Mesenchymal stem cell (in vitro differentiated cells and primary cell): ENCODE measurements at regions not wholly inside any gene's neighbourhood (a gene's known extent, or its start where the extent isn't known, plus 50 kb on each side); places are given as distances from the start of the nearest gene placed in this dataset.

ENCODE experiments used
- DNase-seq: peaks from one replicate; pipeline ENCODE4 v3.0.0-alpha.2; 2013
- H2AFZ ChIP-seq: one replicate; pipeline ENCODE4 v1.6.1; 2013; ENCODE audit warnings: low read depth, mild to moderate bottlenecking, control low read depth, inconsistent platforms, low read length, moderate library complexity
- H2AK5ac ChIP-seq: 2 replicates; pipeline ENCODE4 v1.6.1; 2013; ENCODE audit warnings: low read length, moderate library complexity, mild to moderate bottlenecking, inconsistent platforms; ENCODE audit not compliant: severe bottlenecking
- H2BK120ac ChIP-seq: one replicate; pipeline ENCODE4 v1.6.1; 2013; ENCODE audit warnings: low read depth, mild to moderate bottlenecking, inconsistent platforms, low read length, moderate library complexity
- H2BK12ac ChIP-seq, 2 experiments: one replicate each; pipeline ENCODE4 v1.6.1; 2013; ENCODE audit warnings: inconsistent platforms in 2 of 2, low read length in 2 of 2, mild to moderate bottlenecking in 2 of 2, moderate library complexity in 2 of 2, control low read depth in 1 of 2
- H2BK15ac ChIP-seq: one replicate; pipeline ENCODE4 v1.6.1; 2013; ENCODE audit warnings: mild to moderate bottlenecking, low read depth, inconsistent platforms; ENCODE audit not compliant: poor library complexity, severe bottlenecking
- H2BK5ac ChIP-seq: 2 replicates; pipeline ENCODE4 v1.6.1; 2013; ENCODE audit warnings: low read depth, mild to moderate bottlenecking, low read length, control low read depth, inconsistent platforms; ENCODE audit not compliant: poor library complexity, severe bottlenecking
- H3K14ac ChIP-seq, 2 experiments: one replicate each; pipeline ENCODE4 v1.6.1; 2013; ENCODE audit warnings: inconsistent platforms in 2 of 2, low read length in 2 of 2, control low read depth in 1 of 2, mild to moderate bottlenecking in 1 of 2, moderate library complexity in 1 of 2
- H3K18ac ChIP-seq, 2 experiments: one replicate each; pipeline ENCODE4 v1.6.1; 2013; ENCODE audit warnings: inconsistent platforms in 2 of 2, low read length in 2 of 2, control low read depth in 1 of 2, low read depth in 1 of 2, mild to moderate bottlenecking in 1 of 2
- H3K23ac ChIP-seq, 2 experiments: one replicate each; pipeline ENCODE4 v1.6.1; 2013; ENCODE audit warnings: inconsistent platforms in 2 of 2, low read length in 2 of 2, mild to moderate bottlenecking in 2 of 2, moderate library complexity in 2 of 2, control low read depth in 1 of 2
- H3K27ac ChIP-seq: 2 replicates; pipeline ENCODE4 v1.5.1; 2013; ENCODE audit warnings: mild to moderate bottlenecking, moderate library complexity, low read length, control low read depth, inconsistent platforms; ENCODE audit not compliant: poor library complexity, severe bottlenecking
- H3K27me3 ChIP-seq, 2 experiments: 2 replicates each; pipeline versions ENCODE4 v1.6.1 to v1.7.0; 2013; ENCODE audit warnings: low read length in 2 of 2, mild to moderate bottlenecking in 2 of 2, moderate library complexity in 2 of 2, control low read depth in 1 of 2, inconsistent platforms in 1 of 2; ENCODE audit not compliant: control insufficient read depth in 1 of 2, insufficient read depth in 1 of 2
- H3K36me3 ChIP-seq, 2 experiments: 2 replicates each; pipeline versions ENCODE4 v1.6.1 to v1.7.0; 2013; ENCODE audit warnings: low read length in 2 of 2, control low read depth in 1 of 2, inconsistent platforms in 1 of 2, low read depth in 1 of 2, mild to moderate bottlenecking in 1 of 2; ENCODE audit not compliant: insufficient read depth in 2 of 2, control insufficient read depth in 1 of 2
- H3K4ac ChIP-seq, 2 experiments: one replicate each; pipeline ENCODE4 v1.6.1; 2013; ENCODE audit warnings: inconsistent platforms in 2 of 2, low read length in 2 of 2, mild to moderate bottlenecking in 2 of 2, moderate library complexity in 2 of 2, control low read depth in 1 of 2, low read depth in 1 of 2
- H3K4me1 ChIP-seq: 2 replicates; pipeline ENCODE4 v1.6.1; 2013; ENCODE audit warnings: low read depth, low read length, control low read depth; ENCODE audit not compliant: control insufficient read depth, insufficient read depth
- H3K4me2 ChIP-seq: 2 replicates; pipeline ENCODE4 v1.6.1; 2013; ENCODE audit warnings: low read length, mild to moderate bottlenecking, inconsistent platforms; ENCODE audit not compliant: poor library complexity, severe bottlenecking
- H3K4me3 ChIP-seq, 2 experiments: 2 replicates each; pipeline versions ENCODE4 v1.5.1 to v1.7.0; 2013; ENCODE audit warnings: low read length in 2 of 2, mild to moderate bottlenecking in 2 of 2, control low read depth in 1 of 2, low read depth in 1 of 2; ENCODE audit not compliant: insufficient read depth in 1 of 2
- H3K79me1 ChIP-seq: replicated peaks from 2 replicates; pipeline ENCODE4 v1.6.1; 2013; ENCODE audit warnings: mild to moderate bottlenecking, control low read depth, low read length, inconsistent platforms; ENCODE audit not compliant: poor library complexity, severe bottlenecking
- H3K9ac ChIP-seq: 2 replicates; pipeline ENCODE4 v1.7.0; 2013; ENCODE audit warnings: mild to moderate bottlenecking, low read length, moderate library complexity
- H3K9me3 ChIP-seq: 2 replicates; pipeline ENCODE4 v1.7.0; 2013; ENCODE audit warnings: mild to moderate bottlenecking, low read length; ENCODE audit not compliant: control insufficient read depth
- H4K8ac ChIP-seq: one replicate; pipeline ENCODE4 v1.6.1; 2013; ENCODE audit warnings: inconsistent platforms, mild to moderate bottlenecking, low read length, moderate library complexity
- H4K91ac ChIP-seq: one replicate; pipeline ENCODE4 v1.6.1; 2013; ENCODE audit warnings: mild to moderate bottlenecking, low read length, inconsistent platforms
- WGBS: methylation state at CpG from one replicate; pipeline ENCODE4 v1.1.7; 2013; ENCODE audit warnings: mixed read lengths; 5-methylcytosine and 5-hydroxymethylcytosine counted together

- Histone ChIP-seq H3K36me3 (no peaks in the 10 kb centered on the region), H3K14ac (no peak overlapping the region), H3K23ac (no peak overlapping the region), H3K4ac (no peak overlapping the region), H3K27ac (no peak overlapping the region), H4K8ac (no peak overlapping the region), H2BK12ac (no peak overlapping the region), H2BK5ac (no peak overlapping the region), H3K4me1 (no peaks in the 10 kb centered on the region), H2AFZ (no peak overlapping the region), H2AK5ac (no peak overlapping the region), H4K91ac (no peak overlapping the region), H3K4me2 (no peak overlapping the region), H2BK120ac (no peak overlapping the region), H3K4me3 (no peak overlapping the region), H3K79me1 (no peaks in the 10 kb centered on the region), H3K18ac (no peak overlapping the region), H3K9me3 (peaks cover 14% of the 10 kb centered on the region), H3K9ac (no peak overlapping the region), H2BK15ac (no peak overlapping the region), H3K27me3 (no peaks in the 10 kb centered on the region)
- no peak for DNase-seq
- WGBS = 54% methylated on average over 4 of the region's 5 CpGs
Measured at GRCh38 chr9:75390951-75391350, 302.6 kb downstream of the OSTF1 start.

GRCh38 chr9:75391497-75391896 lies 303.2 kb downstream of the OSTF1 start:
- Histone ChIP-seq H3K4me3 (no peak overlapping the region), H3K27me3 (no peaks in the 10 kb centered on the region), H2BK5ac (no peak overlapping the region), H4K8ac (no peak overlapping the region), H3K14ac (no peak overlapping the region), H3K9me3 (peaks cover 8% of the 10 kb centered on the region), H3K18ac (no peak overlapping the region), H2AFZ (no peak overlapping the region), H4K91ac (no peak overlapping the region), H2BK120ac (no peak overlapping the region), H2AK5ac (no peak overlapping the region), H3K79me1 (no peaks in the 10 kb centered on the region), H3K9ac (no peak overlapping the region), H3K4me1 (no peaks in the 10 kb centered on the region), H2BK12ac (no peak overlapping the region), H3K4ac (no peak overlapping the region), H3K4me2 (no peak overlapping the region), H2BK15ac (no peak overlapping the region), H3K36me3 (no peaks in the 10 kb centered on the region), H3K27ac (no peak overlapping the region), H3K23ac (no peak overlapping the region)
- 100% methylated on average over 6 of the region's 8 CpGs for WGBS
- DNase-seq = no peak

GRCh38 chr9:75395336-75395735 lies 307.0 kb downstream of the OSTF1 start:
- Histone ChIP-seq H3K23ac (no peak overlapping the region), H3K36me3 (no peaks in the 10 kb centered on the region), H3K9me3 (no peaks in the 10 kb centered on the region), H4K91ac (no peak overlapping the region), H3K4me2 (no peak overlapping the region), H2BK120ac (no peak overlapping the region), H4K8ac (no peak overlapping the region), H3K18ac (no peak overlapping the region), H2BK5ac (no peak overlapping the region), H2BK15ac (no peak overlapping the region), H2BK12ac (no peak overlapping the region), H3K4me3 (no peak overlapping the region), H2AFZ (no peak overlapping the region), H3K79me1 (no peaks in the 10 kb centered on the region), H3K27ac (no peak overlapping the region), H3K14ac (no peak overlapping the region), H2AK5ac (no peak overlapping the region), H3K4me1 (no peaks in the 10 kb centered on the region), H3K9ac (no peak overlapping the region), H3K4ac (no peak overlapping the region), H3K27me3 (no peaks in the 10 kb centered on the region)
- no peak for DNase-seq

GRCh38 chr9:75397836-75398235 lies 309.5 kb downstream of the OSTF1 start:
- H3K9me3 ChIP-seq = peaks cover 3% of the 10 kb centered on the region
- H3K14ac ChIP-seq = no peak overlapping the region
- H3K79me1 ChIP-seq = no peaks in the 10 kb centered on the region
- H3K27me3 ChIP-seq = no peaks in the 10 kb centered on the region
- no peak overlapping the region for H3K4me2 ChIP-seq
- no CpG with 5 or more reads among the region's 1 CpG for WGBS
- no peak overlapping the region for H3K18ac ChIP-seq
- H4K91ac ChIP-seq = no peak overlapping the region
- no peak overlapping the region for H4K8ac ChIP-seq
- H3K9ac ChIP-seq = no peak overlapping the region
- no peak overlapping the region for H2BK15ac ChIP-seq
- H3K4ac ChIP-seq = no peak overlapping the region
- no peak overlapping the region for H2BK120ac ChIP-seq
- no peak overlapping the region for H2BK5ac ChIP-seq
- H3K4me1 ChIP-seq = no peaks in the 10 kb centered on the region
- H2BK12ac ChIP-seq = no peak overlapping the region
- no peak overlapping the region for H3K4me3 ChIP-seq
- no peak overlapping the region for H2AFZ ChIP-seq
- H3K27ac ChIP-seq = no peak overlapping the region
- DNase-seq = no peak
- H2AK5ac ChIP-seq = no peak overlapping the region
- no peaks in the 10 kb centered on the region for H3K36me3 ChIP-seq
- H3K23ac ChIP-seq = no peak overlapping the region
